ENCODE measurements at regions not wholly inside any gene's neighbourhood (a gene's known extent, or its start where the extent isn't known, plus 50 kb on each side); places are given as distances from the start of the nearest gene placed in this dataset. TPM values are rescaled to one million over a fixed set of nuclear protein-coding genes. Genes with fewer than 3 reads are reported as not detected.

GRCh38 chr11:86119906-86120305 is 51.0 kb upstream of the PICALM start:
- peaks cover 20% of the 10 kb centered on the region for H3K4me1 Mint-ChIP-seq
- intact Hi-C loops (cut with micrococcal nuclease) = no loop called here
- ATAC-seq (ENCODE audit: low read depth) = no peak

GRCh38 chr11:86119077-86119476 is 50.2 kb upstream of the PICALM start:
- Histone ChIP-seq H3K79me2 (ENCODE audit: control insufficient read depth, insufficient read depth, low read length) (no peaks in the 10 kb centered on the region), H3K9me3 (ENCODE audit: control extremely low read depth in 1 of 3, control insufficient read depth in 2 of 3, insufficient read depth in 1 of 3, low read length in 2 of 3) (no peaks in the 10 kb centered on the region), H3K4me3 (ENCODE audit: control extremely low read depth in 1 of 5, extremely low read depth in 1 of 5, insufficient read depth in 1 of 5, low read depth in 2 of 5, low read length in 4 of 5) (no peak overlapping the region), H2AFZ (ENCODE audit: insufficient read depth, low read depth, low read length, poor library complexity, severe bottlenecking) (no peak overlapping the region), H3K27ac (ENCODE audit: low read length in 2 of 2) (no peak overlapping the region), H3K36me3 (replicated peaks in 1 of 2; ENCODE audit: control extremely low read depth in 1 of 2, control insufficient read depth in 1 of 2, extremely low read depth in 1 of 2, insufficient read depth in 2 of 2, low read length in 1 of 2) (no peaks in the 10 kb centered on the region), H3K4me1 (ENCODE audit: control insufficient read depth in 2 of 2, insufficient read depth in 2 of 2, low read length in 2 of 2) (peaks cover 7 to 12% of the 10 kb centered on the region in 2 donors), H3K9ac (ENCODE audit: low read length) (no peak overlapping the region), H3K4me2 (replicated peaks; ENCODE audit: low read depth, low read length, poor library complexity, severe bottlenecking) (no peak overlapping the region), H3K27me3 (replicated peaks in 1 of 4; ENCODE audit: control extremely low read depth in 1 of 4, control insufficient read depth in 3 of 4, insufficient read depth in 4 of 4, low read length in 3 of 4) (no peaks in the 10 kb centered on the region), H4K20me1 (ENCODE audit: control insufficient read depth, insufficient read depth, low read length, poor library complexity, severe bottlenecking) (no peaks in the 10 kb centered on the region)
- CTCF ChIA-PET = interaction anchor here (0.9 to 2.9 kb wide), 2 partner anchors 16 to 77 kb away, joined by 3 to 8 read pairs; no protein-coding TSS in a partner anchor
- POLR2A ChIA-PET = no interaction called here
- intact Hi-C loops (cut with micrococcal nuclease) = no loop called here
- H3K27ac Mint-ChIP-seq = no peak overlapping the region
- DNase-seq (no peak), ATAC-seq (ENCODE audit: low read depth) (no peak)
- no peaks in the 10 kb centered on the region for H3K27me3 Mint-ChIP-seq
- WGBS (ENCODE audit: insufficient coverage) = no CpG with 5 or more reads among the region's 3 CpGs
- no peaks in the 10 kb centered on the region for H3K9me3 Mint-ChIP-seq (ENCODE audit: insufficient read depth)
- H3K4me1 Mint-ChIP-seq = peaks cover 20% of the 10 kb centered on the region
- no peak for TF ChIP-seq EZH2 (IDR thresholded peaks at IDR 0.05; ENCODE audit: borderline replicate concordance, insufficient read depth, low read depth, low read length, poor library complexity, severe bottlenecking)
- TF ChIP-seq CTCF (IDR thresholded peaks at IDR 0.05) = no peak
- no peak overlapping the region for H3K4me3 Mint-ChIP-seq

More at GRCh38 chr11:86119906-86120305, 51.0 kb upstream of the PICALM start:
- Histone ChIP-seq H3K4me1 (ENCODE audit: control insufficient read depth in 2 of 2, insufficient read depth in 2 of 2, low read length in 2 of 2) (peaks cover 7 to 12% of the 10 kb centered on the region in 2 donors), H3K4me2 (replicated peaks; ENCODE audit: low read depth, low read length, poor library complexity, severe bottlenecking) (no peak overlapping the region), H3K9me3 (ENCODE audit: control extremely low read depth in 1 of 3, control insufficient read depth in 2 of 3, insufficient read depth in 1 of 3, low read length in 2 of 3) (no peaks in the 10 kb centered on the region), H3K36me3 (replicated peaks in 1 of 2; ENCODE audit: control extremely low read depth in 1 of 2, control insufficient read depth in 1 of 2, extremely low read depth in 1 of 2, insufficient read depth in 2 of 2, low read length in 1 of 2) (no peaks in the 10 kb centered on the region), H3K79me2 (ENCODE audit: control insufficient read depth, insufficient read depth, low read length) (no peaks in the 10 kb centered on the region), H3K27ac (ENCODE audit: low read length in 2 of 2) (no peak overlapping the region), H2AFZ (ENCODE audit: insufficient read depth, low read depth, low read length, poor library complexity, severe bottlenecking) (no peak overlapping the region), H3K27me3 (replicated peaks in 1 of 4; ENCODE audit: control extremely low read depth in 1 of 4, control insufficient read depth in 3 of 4, insufficient read depth in 4 of 4, low read length in 3 of 4) (no peaks in the 10 kb centered on the region), H3K9ac (ENCODE audit: low read length) (no peak overlapping the region), H4K20me1 (ENCODE audit: control insufficient read depth, insufficient read depth, low read length, poor library complexity, severe bottlenecking) (no peaks in the 10 kb centered on the region), H3K4me3 (ENCODE audit: control extremely low read depth in 1 of 5, extremely low read depth in 1 of 5, insufficient read depth in 1 of 5, low read depth in 2 of 5, low read length in 4 of 5) (no peak overlapping the region)
- TF ChIP-seq EZH2 (IDR thresholded peaks at IDR 0.05; ENCODE audit: borderline replicate concordance, insufficient read depth, low read depth, low read length, poor library complexity, severe bottlenecking) (no peak), CTCF (IDR thresholded peaks at IDR 0.05) (no peak)
- WGBS (ENCODE audit: insufficient coverage) = no CpG with 5 or more reads among the region's 1 CpG
- POLR2A ChIA-PET = no interaction called here
- no peak for DNase-seq
- no peak overlapping the region for H3K4me3 Mint-ChIP-seq
- CTCF ChIA-PET = no interaction called here
- H3K27ac Mint-ChIP-seq = no peak overlapping the region
- H3K27me3 Mint-ChIP-seq = no peaks in the 10 kb centered on the region
- H3K9me3 Mint-ChIP-seq (ENCODE audit: insufficient read depth) = no peaks in the 10 kb centered on the region

Small RNA genes lying in the stretch of these regions (small RNA-seq; reads per million reads assigned to genes)
- not detected for gene RNU6-560P (ENCODE audit: insufficient read length, low read depth, low replicate concordance)
